ENCODE measurements at regions not wholly inside any gene's neighbourhood (a gene's known extent, or its start where the extent isn't known, plus 50 kb on each side); places are given as distances from the start of the nearest gene placed in this dataset.

DNA sequence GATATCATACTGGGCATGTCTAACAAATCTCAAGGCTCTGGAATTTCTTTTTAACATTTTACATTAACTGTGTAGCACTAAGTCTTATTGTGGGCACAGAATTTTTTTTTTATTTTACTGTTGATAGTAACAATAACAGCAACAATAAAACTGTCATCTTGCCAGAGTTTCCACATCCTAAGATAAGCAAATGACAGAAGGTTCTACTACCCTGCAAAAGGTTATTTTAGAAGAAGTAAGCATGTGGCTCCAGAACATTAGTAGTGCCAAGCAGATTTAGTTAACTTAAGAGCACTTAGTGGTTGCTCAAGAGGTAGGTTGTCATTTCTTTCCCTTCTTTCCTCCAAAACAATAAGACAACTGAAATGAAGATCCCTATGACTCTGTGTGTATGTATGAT is 743.0 kb upstream of the CBLB start:
- no peaks in the 10 kb centered on the region for H3K27me3 ChIP-seq (ENCODE audit: control insufficient read depth, insufficient read depth, low read length)
- H3K4me1 ChIP-seq (ENCODE audit: control insufficient read depth, insufficient read depth, low read length): peaks cover 47% of the 10 kb centered on the region
- H3K4me3 ChIP-seq (ENCODE audit: low read length): no peak overlapping the region
- peaks cover 4% of the 10 kb centered on the region for H3K9me3 ChIP-seq (replicated peaks; ENCODE audit: low read length)
- H3K36me3 ChIP-seq (ENCODE audit: insufficient read depth, low read length): no peaks in the 10 kb centered on the region
- H3K9ac ChIP-seq (ENCODE audit: low read depth, low read length): no peak overlapping the region
- no peak overlapping the region for H3K4me2 ChIP-seq (ENCODE audit: low read length)

DNA sequence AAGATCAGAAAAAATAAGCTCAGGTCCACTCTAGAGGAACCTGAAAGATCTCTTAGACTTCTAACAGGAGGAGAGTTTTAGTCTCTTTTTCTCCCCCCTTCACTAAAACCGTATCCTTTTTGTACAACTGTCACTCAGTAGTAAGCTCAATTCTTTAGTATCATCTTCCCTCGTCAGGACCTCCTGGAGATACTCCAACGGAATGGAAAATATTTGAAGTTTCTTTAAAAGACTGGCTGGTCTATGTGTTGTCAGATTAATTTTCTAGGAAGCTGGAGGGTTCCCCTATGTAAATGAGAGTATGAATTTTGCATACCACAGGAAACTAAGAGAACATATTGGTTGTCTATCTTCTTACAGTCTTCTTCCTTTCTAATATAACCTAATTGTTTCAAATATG is 747.7 kb upstream of the CBLB start:
- peaks cover 4% of the 10 kb centered on the region for H3K9me3 ChIP-seq (replicated peaks; ENCODE audit: low read length)
- H3K27me3 ChIP-seq (ENCODE audit: control insufficient read depth, insufficient read depth, low read length): no peaks in the 10 kb centered on the region
- peaks cover 35% of the 10 kb centered on the region for H3K4me1 ChIP-seq (ENCODE audit: control insufficient read depth, insufficient read depth, low read length)
- no peaks in the 10 kb centered on the region for H3K36me3 ChIP-seq (ENCODE audit: insufficient read depth, low read length)
- peak overlapping the region; percentile 28 for H3K9ac ChIP-seq (ENCODE audit: low read depth, low read length)
- no peak overlapping the region for H3K4me3 ChIP-seq (ENCODE audit: low read length)
- no peak overlapping the region for H3K4me2 ChIP-seq (ENCODE audit: low read length)

- peaks cover 28% of the 10 kb centered on the region for H3K4me1 ChIP-seq (ENCODE audit: control insufficient read depth, insufficient read depth, low read length)
- peaks cover 4% of the 10 kb centered on the region for H3K9me3 ChIP-seq (replicated peaks; ENCODE audit: low read length)
These were observed 748.5 kb upstream of the CBLB start for GRCh38 chr3:106617276-106617675.

GRCh38 chr3:106620646-106621045 is 751.8 kb upstream of the CBLB start:
- H3K27me3 ChIP-seq (ENCODE audit: control insufficient read depth, insufficient read depth, low read length): no peaks in the 10 kb centered on the region
- H3K36me3 ChIP-seq (ENCODE audit: insufficient read depth, low read length): no peaks in the 10 kb centered on the region
- H3K9ac ChIP-seq (ENCODE audit: low read depth, low read length): no peak overlapping the region
- no peak overlapping the region for H3K4me2 ChIP-seq (ENCODE audit: low read length)
- peaks cover 24% of the 10 kb centered on the region for H3K4me1 ChIP-seq (ENCODE audit: control insufficient read depth, insufficient read depth, low read length)
- no peak overlapping the region for H3K4me3 ChIP-seq (ENCODE audit: low read length)
- peaks cover 8% of the 10 kb centered on the region for H3K9me3 ChIP-seq (replicated peaks; ENCODE audit: low read length)

More at GRCh38 chr3:106617276-106617675, 748.5 kb upstream of the CBLB start:
- Histone ChIP-seq H3K9ac (ENCODE audit: low read depth, low read length) (peak overlapping the region; percentile 28), H3K36me3 (ENCODE audit: insufficient read depth, low read length) (no peaks in the 10 kb centered on the region), H3K4me3 (ENCODE audit: low read length) (no peak overlapping the region), H3K27me3 (ENCODE audit: control insufficient read depth, insufficient read depth, low read length) (no peaks in the 10 kb centered on the region), H3K4me2 (ENCODE audit: low read length) (peak overlapping the region; percentile 40)

GRCh38 chr3:106624154-106624553 is 753.1 kb upstream of the CCDC54 start:
- Histone ChIP-seq H3K9me3 (replicated peaks; ENCODE audit: low read length) (peaks cover 8% of the 10 kb centered on the region), H3K36me3 (ENCODE audit: insufficient read depth, low read length) (no peaks in the 10 kb centered on the region), H3K4me3 (ENCODE audit: low read length) (no peak overlapping the region), H3K27me3 (ENCODE audit: control insufficient read depth, insufficient read depth, low read length) (no peaks in the 10 kb centered on the region), H3K9ac (ENCODE audit: low read depth, low read length) (no peak overlapping the region), H3K4me1 (ENCODE audit: control insufficient read depth, insufficient read depth, low read length) (peaks cover 12% of the 10 kb centered on the region), H3K4me2 (ENCODE audit: low read length) (no peak overlapping the region)

- H3K4me2 ChIP-seq (ENCODE audit: low read length): no peak overlapping the region
- H3K9me3 ChIP-seq (replicated peaks; ENCODE audit: low read length): peaks cover 8% of the 10 kb centered on the region
- no peak overlapping the region for H3K9ac ChIP-seq (ENCODE audit: low read depth, low read length)
- H3K4me3 ChIP-seq (ENCODE audit: low read length): no peak overlapping the region
- H3K27me3 ChIP-seq (ENCODE audit: control insufficient read depth, insufficient read depth, low read length): no peaks in the 10 kb centered on the region
- H3K36me3 ChIP-seq (ENCODE audit: insufficient read depth, low read length): no peaks in the 10 kb centered on the region
- peaks cover 14% of the 10 kb centered on the region for H3K4me1 ChIP-seq (ENCODE audit: control insufficient read depth, insufficient read depth, low read length)
These were observed 748.8 kb upstream of the CCDC54 start for GRCh38 chr3:106628407-106628806.

GRCh38 chr3:106629215-106629832 is 747.9 kb upstream of the CCDC54 start:
- H3K4me3 ChIP-seq (ENCODE audit: low read length): no peak overlapping the region
- H3K9me3 ChIP-seq (replicated peaks; ENCODE audit: low read length): peaks cover 2% of the 10 kb centered on the region
- H3K4me1 ChIP-seq (ENCODE audit: control insufficient read depth, insufficient read depth, low read length): peaks cover 14% of the 10 kb centered on the region
- no peak overlapping the region for H3K9ac ChIP-seq (ENCODE audit: low read depth, low read length)
- H3K27me3 ChIP-seq (ENCODE audit: control insufficient read depth, insufficient read depth, low read length): no peaks in the 10 kb centered on the region
- no peaks in the 10 kb centered on the region for H3K36me3 ChIP-seq (ENCODE audit: insufficient read depth, low read length)
- H3K4me2 ChIP-seq (ENCODE audit: low read length): no peak overlapping the region

DNA sequence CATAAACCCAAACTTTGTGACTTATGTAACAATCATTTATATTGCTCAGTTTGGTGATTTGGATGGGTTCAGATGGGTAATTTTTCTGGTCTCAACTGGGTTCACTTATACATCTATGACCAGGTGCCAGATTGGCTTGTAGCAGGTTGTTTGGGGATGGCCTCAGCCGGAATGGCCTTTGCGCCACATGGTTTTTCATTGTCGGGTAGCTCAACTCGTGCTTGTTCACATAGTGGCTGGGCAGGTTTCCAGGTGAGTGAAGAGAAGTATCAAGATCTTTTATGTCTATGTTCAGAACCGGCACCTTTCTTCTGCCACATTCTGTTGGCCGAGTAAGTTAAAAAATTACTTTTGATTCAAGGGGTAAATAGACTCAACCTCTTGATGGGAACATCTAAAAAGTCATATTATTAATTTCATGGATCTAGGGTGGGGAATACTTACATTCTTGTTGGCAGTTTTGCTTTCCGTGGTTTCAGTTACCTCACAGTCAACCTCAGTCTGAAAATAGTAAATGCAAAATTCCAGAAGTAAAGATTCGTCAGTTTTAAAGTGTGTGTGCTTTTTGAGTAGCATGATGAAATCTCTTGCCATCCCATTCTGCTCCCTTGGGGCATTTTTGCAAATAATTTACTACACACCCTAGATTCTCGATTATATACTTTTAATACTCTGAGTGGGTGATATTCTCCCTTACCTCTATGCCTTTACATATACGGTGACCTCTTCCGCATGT is 745.7 kb upstream of the CCDC54 start:
- Histone ChIP-seq H3K27me3 (ENCODE audit: control insufficient read depth, insufficient read depth, low read length) (no peaks in the 10 kb centered on the region), H3K4me3 (ENCODE audit: low read length) (no peak overlapping the region), H3K4me1 (ENCODE audit: control insufficient read depth, insufficient read depth, low read length) (peaks cover 30% of the 10 kb centered on the region), H3K36me3 (ENCODE audit: insufficient read depth, low read length) (no peaks in the 10 kb centered on the region), H3K9me3 (replicated peaks; ENCODE audit: low read length) (no peaks in the 10 kb centered on the region), H3K9ac (ENCODE audit: low read depth, low read length) (no peak overlapping the region), H3K4me2 (ENCODE audit: low read length) (no peak overlapping the region)

DNA sequence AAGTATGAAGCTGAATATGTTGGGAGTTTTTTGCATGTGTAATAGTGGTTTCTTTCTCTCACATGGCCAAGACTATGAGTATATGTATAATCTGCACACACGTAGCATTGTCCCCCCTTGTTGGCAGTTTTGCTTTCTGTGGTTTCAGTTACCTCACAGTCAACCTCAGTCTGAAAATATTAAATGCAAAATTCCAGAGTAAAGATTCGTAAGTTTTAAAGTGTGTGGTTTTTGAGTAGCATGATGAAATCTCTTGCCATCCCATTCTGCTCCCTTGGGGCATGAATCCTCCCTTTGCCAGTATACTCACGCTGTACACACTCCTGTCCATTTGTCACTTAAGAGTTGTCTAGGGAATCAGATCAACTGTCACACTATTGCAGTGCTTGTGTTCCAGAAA is 742.0 kb upstream of the CCDC54 start:
- Histone ChIP-seq H3K36me3 (ENCODE audit: insufficient read depth, low read length) (no peaks in the 10 kb centered on the region), H3K9me3 (replicated peaks; ENCODE audit: low read length) (no peaks in the 10 kb centered on the region), H3K4me3 (ENCODE audit: low read length) (no peak overlapping the region), H3K4me1 (ENCODE audit: control insufficient read depth, insufficient read depth, low read length) (peaks cover 15% of the 10 kb centered on the region), H3K9ac (ENCODE audit: low read depth, low read length) (peak overlapping the region; percentile 31), H3K27me3 (ENCODE audit: control insufficient read depth, insufficient read depth, low read length) (no peaks in the 10 kb centered on the region), H3K4me2 (ENCODE audit: low read length) (peak overlapping the region; percentile 32)

DNA sequence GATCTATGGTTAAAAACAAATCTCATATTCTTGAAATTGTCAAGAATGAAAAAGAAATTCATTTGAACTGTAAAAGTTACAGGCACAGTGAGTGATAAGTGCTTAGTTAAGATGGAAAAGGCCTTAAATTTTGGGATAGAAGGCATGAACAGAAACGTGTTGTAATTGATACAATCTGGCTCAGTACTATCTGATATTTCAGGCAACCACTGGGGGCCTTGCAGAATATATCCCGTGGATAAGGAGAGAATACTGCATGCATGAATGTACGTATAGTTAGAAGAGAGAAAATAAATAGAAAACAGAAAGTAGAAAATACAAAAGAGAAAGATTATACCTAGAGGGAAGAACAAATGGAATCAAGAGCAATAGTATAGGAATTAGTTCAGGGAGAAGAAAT is 741.4 kb upstream of the CCDC54 start:
- Histone ChIP-seq H3K4me2 (ENCODE audit: low read length) (no peak overlapping the region), H3K36me3 (ENCODE audit: insufficient read depth, low read length) (no peaks in the 10 kb centered on the region), H3K27me3 (ENCODE audit: control insufficient read depth, insufficient read depth, low read length) (no peaks in the 10 kb centered on the region), H3K9me3 (replicated peaks; ENCODE audit: low read length) (no peaks in the 10 kb centered on the region), H3K4me1 (ENCODE audit: control insufficient read depth, insufficient read depth, low read length) (peaks cover 15% of the 10 kb centered on the region), H3K4me3 (ENCODE audit: low read length) (no peak overlapping the region), H3K9ac (ENCODE audit: low read depth, low read length) (no peak overlapping the region)

- H3K9ac ChIP-seq (ENCODE audit: low read depth, low read length): no peak overlapping the region
- no peak overlapping the region for H3K4me2 ChIP-seq (ENCODE audit: low read length)
- H3K27me3 ChIP-seq (ENCODE audit: control insufficient read depth, insufficient read depth, low read length): no peaks in the 10 kb centered on the region
- H3K9me3 ChIP-seq (replicated peaks; ENCODE audit: low read length): no peaks in the 10 kb centered on the region
- H3K36me3 ChIP-seq (ENCODE audit: insufficient read depth, low read length): no peaks in the 10 kb centered on the region
- no peak overlapping the region for H3K4me3 ChIP-seq (ENCODE audit: low read length)
- H3K4me1 ChIP-seq (ENCODE audit: control insufficient read depth, insufficient read depth, low read length): peaks cover 6% of the 10 kb centered on the region
These were observed 736.9 kb upstream of the CCDC54 start for GRCh38 chr3:106640353-106640752.

- H3K9ac ChIP-seq (ENCODE audit: low read depth, low read length): no peak overlapping the region
- H3K4me2 ChIP-seq (ENCODE audit: low read length): no peak overlapping the region
- H3K4me1 ChIP-seq (ENCODE audit: control insufficient read depth, insufficient read depth, low read length): no peaks in the 10 kb centered on the region
- no peak overlapping the region for H3K4me3 ChIP-seq (ENCODE audit: low read length)
- no peaks in the 10 kb centered on the region for H3K36me3 ChIP-seq (ENCODE audit: insufficient read depth, low read length)
- H3K27me3 ChIP-seq (ENCODE audit: control insufficient read depth, insufficient read depth, low read length): no peaks in the 10 kb centered on the region
- H3K9me3 ChIP-seq (replicated peaks; ENCODE audit: low read length): no peaks in the 10 kb centered on the region
These were observed 735.1 kb upstream of the CCDC54 start for GRCh38 chr3:106642161-106642560.

All from skeletal muscle satellite cell (primary cell).